VCaP (cell line): ENCODE measurements at regions not wholly inside any gene's neighbourhood (a gene's known extent, or its start where the extent isn't known, plus 50 kb on each side); places are given as distances from the start of the nearest gene placed in this dataset.
A peak's percentile ranks its signal among the peaks of the same experiment; 100 is the strongest.

Experiments used
- H3K27ac ChIP-seq: fragments of 450-650 bp; 2 replicates; pipeline ENCODE4 v1.5.1; 2017
- TF ChIP-seq, protein P1 (sequence below): fragments of 450-650 bp; conservative IDR thresholded peaks from 2 replicates; pipeline ENCODE4 v1.5.1; 2017; ENCODE audit warnings: mild to moderate bottlenecking, moderate library complexity

DNA sequence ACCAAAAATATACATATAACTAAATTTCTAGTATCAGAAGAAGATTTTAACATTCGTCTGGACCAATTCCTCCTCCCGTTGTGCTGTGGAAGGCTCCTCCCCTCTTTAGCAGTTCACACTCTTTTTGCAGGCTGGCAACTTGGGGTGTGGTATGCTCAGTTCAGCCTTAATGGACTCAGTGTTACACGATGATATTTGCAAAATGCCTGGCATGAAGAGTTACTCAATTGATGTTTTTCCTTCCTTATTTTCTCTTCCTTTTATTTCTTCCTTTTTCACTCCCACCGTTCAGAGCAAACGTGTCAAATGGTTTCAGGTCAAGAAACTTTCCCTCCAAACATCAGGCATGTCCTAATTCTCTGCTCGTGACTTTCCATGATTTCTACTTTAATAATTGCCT is 248.3 kb downstream of the PHF14 start:
- TF ChIP-seq, protein P1, sequence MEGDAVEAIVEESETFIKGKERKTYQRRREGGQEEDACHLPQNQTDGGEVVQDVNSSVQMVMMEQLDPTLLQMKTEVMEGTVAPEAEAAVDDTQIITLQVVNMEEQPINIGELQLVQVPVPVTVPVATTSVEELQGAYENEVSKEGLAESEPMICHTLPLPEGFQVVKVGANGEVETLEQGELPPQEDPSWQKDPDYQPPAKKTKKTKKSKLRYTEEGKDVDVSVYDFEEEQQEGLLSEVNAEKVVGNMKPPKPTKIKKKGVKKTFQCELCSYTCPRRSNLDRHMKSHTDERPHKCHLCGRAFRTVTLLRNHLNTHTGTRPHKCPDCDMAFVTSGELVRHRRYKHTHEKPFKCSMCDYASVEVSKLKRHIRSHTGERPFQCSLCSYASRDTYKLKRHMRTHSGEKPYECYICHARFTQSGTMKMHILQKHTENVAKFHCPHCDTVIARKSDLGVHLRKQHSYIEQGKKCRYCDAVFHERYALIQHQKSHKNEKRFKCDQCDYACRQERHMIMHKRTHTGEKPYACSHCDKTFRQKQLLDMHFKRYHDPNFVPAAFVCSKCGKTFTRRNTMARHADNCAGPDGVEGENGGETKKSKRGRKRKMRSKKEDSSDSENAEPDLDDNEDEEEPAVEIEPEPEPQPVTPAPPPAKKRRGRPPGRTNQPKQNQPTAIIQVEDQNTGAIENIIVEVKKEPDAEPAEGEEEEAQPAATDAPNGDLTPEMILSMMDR = no peak
- no peak overlapping the region for H3K27ac ChIP-seq

DNA sequence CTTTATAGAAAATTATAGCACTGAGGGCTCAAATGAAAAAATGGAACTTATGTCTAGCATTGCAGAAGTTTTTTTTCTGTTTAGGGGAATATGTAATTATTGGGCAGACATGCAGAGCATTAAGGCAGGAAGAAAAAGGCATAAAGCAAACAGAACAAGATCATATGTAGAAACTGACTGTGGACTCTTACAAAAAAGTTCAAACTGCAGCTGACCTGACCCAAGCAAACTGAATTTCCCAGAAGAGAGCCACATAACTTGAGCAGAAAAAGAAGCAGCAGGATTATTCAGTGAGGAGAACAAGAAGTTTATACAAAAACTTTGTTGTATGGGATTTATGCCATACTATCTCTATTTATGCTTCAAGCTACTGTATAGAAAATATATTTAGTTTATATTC is 250.9 kb downstream of the PHF14 start:
- no peak overlapping the region for H3K27ac ChIP-seq
- TF ChIP-seq, protein P1 = no peak

DNA sequence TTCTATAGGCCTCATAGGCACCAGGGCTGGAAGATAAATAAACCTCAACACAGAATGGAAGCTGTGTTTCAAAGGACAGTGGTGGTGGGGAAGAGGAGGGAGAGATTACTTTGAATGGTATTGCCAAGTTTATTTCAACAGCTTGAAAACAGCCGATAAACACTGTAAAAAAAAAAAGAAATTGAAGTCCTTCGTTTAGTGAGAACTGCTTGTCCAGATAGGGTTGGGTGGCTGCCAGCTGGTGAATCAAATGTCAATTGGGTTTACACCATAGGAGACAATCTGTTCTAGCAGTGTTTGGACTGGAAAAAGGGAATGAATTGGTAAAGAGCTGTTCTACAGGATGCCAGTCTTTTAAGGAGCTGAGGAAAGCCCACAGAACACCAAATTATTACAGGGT is 254.8 kb downstream of the PHF14 start:
- TF ChIP-seq, protein P1 = no peak
- peak overlapping the region; percentile 70 for H3K27ac ChIP-seq

DNA sequence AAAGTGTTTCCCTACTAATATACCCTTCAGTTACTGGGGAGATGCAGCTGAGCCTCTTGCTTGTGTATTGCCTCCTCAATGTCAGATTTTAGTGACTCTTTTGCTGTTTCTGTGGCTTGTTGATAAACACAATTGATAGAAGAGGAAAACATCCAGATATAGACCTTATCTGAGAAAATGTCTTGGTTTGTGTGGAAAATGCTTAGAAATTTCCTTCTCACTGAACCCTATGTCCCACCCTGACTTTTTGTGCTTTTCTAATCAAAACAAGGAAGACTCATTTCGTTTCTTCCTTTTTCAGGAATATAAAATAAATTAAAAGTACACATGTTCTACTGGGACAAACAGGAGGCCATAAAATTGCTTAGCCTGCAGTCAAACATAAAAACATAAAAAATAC is 257.5 kb downstream of the PHF14 start:
- TF ChIP-seq, protein P1 = no peak
- no peak overlapping the region for H3K27ac ChIP-seq

DNA sequence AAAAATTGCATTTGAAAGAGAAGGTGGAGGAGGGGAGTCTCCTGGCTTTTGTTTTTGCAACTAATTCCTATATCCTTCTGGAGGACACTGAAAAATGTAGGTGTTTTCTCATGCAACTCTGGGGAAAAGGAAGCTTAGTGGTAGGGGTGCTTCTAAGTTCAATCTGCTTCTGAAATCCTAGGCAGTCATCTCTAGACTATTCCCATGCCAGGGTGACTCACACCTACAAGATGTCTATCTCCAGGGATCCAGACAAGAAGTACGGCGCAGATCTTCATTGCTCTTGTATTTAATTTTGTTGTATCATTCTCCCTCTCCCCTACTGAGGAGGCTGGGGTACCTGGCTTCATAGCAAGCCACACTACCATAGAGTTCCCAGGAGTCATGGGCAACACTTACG is 258.8 kb downstream of the PHF14 start:
- H3K27ac ChIP-seq = no peak overlapping the region
- TF ChIP-seq, protein P1 = no peak

DNA sequence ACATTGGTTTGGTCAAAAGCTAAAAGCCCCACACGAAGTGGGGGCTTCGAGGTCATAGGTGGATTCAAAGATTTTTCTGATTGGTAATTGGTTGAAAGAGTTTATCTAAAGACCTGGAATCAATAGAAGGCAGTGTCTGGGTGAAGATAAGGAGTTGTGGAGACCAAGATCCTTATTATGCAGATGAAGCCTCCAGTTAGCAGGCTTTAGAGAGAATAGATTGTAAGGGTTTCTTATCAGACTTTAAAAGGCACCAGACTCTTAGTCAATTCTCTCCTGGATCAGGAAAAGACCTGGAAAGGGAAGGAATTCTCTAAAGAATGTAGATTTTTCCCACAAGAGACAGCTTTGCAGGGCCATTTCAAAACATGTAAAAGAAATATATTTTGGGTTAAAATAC is 260.2 kb downstream of the PHF14 start:
- TF ChIP-seq, protein P1 = no peak
- no peak overlapping the region for H3K27ac ChIP-seq

DNA sequence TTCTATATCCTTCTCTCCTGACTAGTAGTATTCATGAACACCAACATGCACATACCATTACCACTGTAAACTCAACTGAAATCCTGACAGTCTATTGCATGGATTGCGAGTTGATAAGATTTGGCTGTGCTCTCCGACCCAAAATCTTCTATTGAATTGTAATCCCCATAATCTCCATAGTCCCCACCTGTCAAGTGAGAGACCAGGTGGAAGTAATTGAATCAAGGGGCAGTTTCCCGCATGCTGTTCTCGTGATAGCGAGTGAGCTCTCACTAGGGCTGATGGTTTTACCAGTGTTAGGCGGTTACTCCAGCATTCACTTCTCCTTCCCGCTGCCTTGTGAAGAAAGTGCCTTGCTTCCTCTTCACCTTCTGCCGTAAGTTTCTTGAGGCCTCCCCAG is 261.8 kb downstream of the PHF14 start:
- TF ChIP-seq, protein P1 = no peak
- no peak overlapping the region; the same call in 1 of the 2 replicates for H3K27ac ChIP-seq

DNA sequence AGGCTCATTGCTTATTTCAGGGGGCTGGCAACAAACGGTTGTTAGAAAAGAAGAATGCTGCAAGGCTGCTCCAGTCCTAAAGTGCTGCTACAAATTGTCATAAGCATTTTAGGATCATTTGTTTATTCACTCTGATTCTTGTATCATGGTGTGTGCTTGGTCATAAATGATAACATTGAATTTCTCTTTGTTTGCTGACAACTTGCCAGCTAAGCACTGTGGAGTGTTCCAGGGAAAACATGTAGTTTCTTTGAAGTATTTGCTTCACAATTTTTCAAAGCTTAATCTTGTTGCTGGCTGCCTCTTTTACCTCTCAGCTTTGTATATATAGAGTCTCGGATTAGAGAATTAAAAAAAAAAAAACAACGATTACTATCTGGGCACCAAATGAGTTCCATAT is 263.0 kb downstream of the PHF14 start:
- H3K27ac ChIP-seq = peak overlapping the region; percentile 69
- TF ChIP-seq, protein P1 = no peak
